Endothelial cell of umbilical vein (primary cell): ENCODE measurements at regions not wholly inside any gene's neighbourhood (a gene's known extent, or its start where the extent isn't known, plus 50 kb on each side); places are given as distances from the start of the nearest gene placed in this dataset.
A peak's percentile ranks its signal among the peaks of the same experiment; 100 is the strongest.

Source experiments
- BruUV-seq: library from RNA; stranded (reverse); fragments of 400-500 nt; replicated peaks from 2 replicates; lab custom pipeline; 2021; lab: Mats Ljungman, UMichigan
- CTCF ChIA-PET: fragments of 300-600, 350-600 bp; sonication (Branson Sonifier 250); formaldehyde crosslinking; loops from one replicate; lab custom pipeline; 2021; ENCODE audit warnings: antibody characterized with exemption, inconsistent platforms; lab: Charles Lee
- POLR2A ChIA-PET: fragments of 300-600, 350-600 bp; sonication (Branson Sonifier 250); formaldehyde crosslinking; loops from one replicate; lab custom pipeline; 2021; ENCODE audit warnings: antibody characterized with exemption, inconsistent platforms; lab: Charles Lee
- DNase-seq: peaks from one replicate; pipeline ENCODE4 v3.0.0-alpha.2; 2011; ENCODE audit warnings: low read depth, low spot score
- FAIRE-seq: peaks from 2 replicates; lab custom pipeline; 2011; peaks lifted over from hg19 to GRCh38; lab: Jason Lieb, UNC
- H2AFZ ChIP-seq: 2 replicates; pipeline ENCODE4 v1.6.0; 2012; ENCODE audit warnings: low read depth, low read length, control low read depth, inconsistent platforms
- H3K27ac ChIP-seq: 2 replicates; pipeline ENCODE4 v1.5.1; 2011; ENCODE audit warnings: low read depth, mild to moderate bottlenecking, control low read depth, low read length, moderate library complexity; ENCODE audit not compliant: insufficient read depth
- H3K27me3 ChIP-seq, 2 experiments: 2 replicates each; pipeline versions ENCODE4 v1.6.0 to v1.6.1; 2011; ENCODE audit warnings: low read length in 2 of 2, mixed read lengths in 1 of 2; ENCODE audit not compliant: control insufficient read depth in 2 of 2, insufficient read depth in 2 of 2
- H3K36me3 ChIP-seq, 2 experiments: 2 replicates in 1 of 2; 3 replicates in 1 of 2; pipeline ENCODE4 v1.5.1; 2011; ENCODE audit warnings: low read length in 2 of 2, mild to moderate bottlenecking in 1 of 2, moderate library complexity in 1 of 2; ENCODE audit not compliant: control insufficient read depth in 2 of 2, insufficient read depth in 2 of 2; ENCODE audit errors: extremely low read depth in 1 of 2
- H3K4me1 ChIP-seq: 3 replicates; pipeline ENCODE4 v1.5.1; 2011; ENCODE audit warnings: mild to moderate bottlenecking, low read length; ENCODE audit not compliant: control insufficient read depth, insufficient read depth; ENCODE audit errors: extremely low read depth
- H3K4me2 ChIP-seq: 2 replicates; pipeline ENCODE4 v1.6.1; 2011; ENCODE audit warnings: low read length, control low read depth, mixed read lengths; ENCODE audit not compliant: insufficient read depth
- H3K4me3 ChIP-seq, 3 experiments: fragments of 200-600 bp in 1 of 3; sonication (generic), shearing (Covaris generic) in 1 of 3; replicated peaks in 1 of 3; 2 replicates each; pipeline ENCODE4 v1.5.1; 2011 to 2016; ENCODE audit warnings: control low read depth in 3 of 3, low read length in 3 of 3, mild to moderate bottlenecking in 2 of 3, inconsistent platforms in 1 of 3, low read depth in 1 of 3, moderate library complexity in 1 of 3; ENCODE audit not compliant: insufficient read depth in 1 of 3
- H3K79me2 ChIP-seq: 2 replicates; pipeline ENCODE4 v1.6.0; 2012; ENCODE audit warnings: low read length, inconsistent platforms; ENCODE audit not compliant: control insufficient read depth, insufficient read depth
- H3K9ac ChIP-seq: replicated peaks from 2 replicates; pipeline ENCODE3; 2011; ENCODE audit warnings: low read length, control low read depth; ENCODE audit not compliant: insufficient read depth; ENCODE audit errors: extremely low read depth
- H3K9me1 ChIP-seq: replicated peaks from 3 replicates; pipeline ENCODE4 v1.6.0; 2011; ENCODE audit warnings: mild to moderate bottlenecking, low read length; ENCODE audit not compliant: control insufficient read depth, insufficient read depth; ENCODE audit errors: extremely low read depth
- H3K9me3 ChIP-seq: replicated peaks from 2 replicates; pipeline ENCODE4 v1.5.1; 2012; ENCODE audit warnings: low read length, inconsistent platforms; ENCODE audit not compliant: control insufficient read depth, insufficient read depth
- H4K20me1 ChIP-seq: replicated peaks from 2 replicates; pipeline ENCODE3; 2011; ENCODE audit warnings: mild to moderate bottlenecking, low read length; ENCODE audit not compliant: control insufficient read depth, insufficient read depth; ENCODE audit errors: extremely low read depth
- EZH2 ChIP-seq: IDR thresholded peaks from 2 replicates; pipeline ENCODE4 v1.6.1; 2012; ENCODE audit warnings: borderline replicate concordance, low read depth, mild to moderate bottlenecking, moderate library complexity, low read length, inconsistent platforms; ENCODE audit not compliant: severe bottlenecking
- FOS ChIP-seq: IDR thresholded peaks from 2 replicates; pipeline ENCODE4 v1.6.1; 2011; ENCODE audit warnings: mild to moderate bottlenecking, low read length, moderate library complexity, borderline replicate concordance; ENCODE audit not compliant: insufficient read depth
- GATA2 ChIP-seq: IDR thresholded peaks from 2 replicates; pipeline ENCODE4 v1.7.0; 2011; ENCODE audit warnings: low read depth, mild to moderate bottlenecking, moderate library complexity, mixed read lengths, low read length; ENCODE audit not compliant: insufficient read length, insufficient read depth
- JUN ChIP-seq: IDR thresholded peaks from 2 replicates; pipeline ENCODE4 v1.6.1; 2011; ENCODE audit warnings: borderline replicate concordance, low read depth; ENCODE audit not compliant: insufficient read length, insufficient read depth
- MYC ChIP-seq: IDR thresholded peaks from one replicate; pipeline ENCODE4 v1.6.1; 2011; ENCODE audit warnings: mild to moderate bottlenecking, low read depth, low read length
- POLR2A ChIP-seq: IDR thresholded peaks from 2 replicates; pipeline ENCODE4 v1.6.1; 2012; ENCODE audit warnings: low read depth, mild to moderate bottlenecking, control low read depth, low read length
- POLR2AphosphoS5 ChIP-seq: IDR thresholded peaks from 2 replicates; pipeline ENCODE4 v1.6.1; 2012; ENCODE audit warnings: low read depth, mild to moderate bottlenecking, control low read depth, low read length, moderate library complexity; ENCODE audit not compliant: insufficient read depth
- dilution Hi-C: fragments of 300-500 bp; cut with MboI; formaldehyde crosslinking; loops from one replicate; pipeline ENCODE4 v1.15.0; 2019; ENCODE audit warnings: low sequenced_read_pairs; ENCODE audit not compliant: extremely low pct_ligation_motif_present
- intact Hi-C: fragments of 100-400 bp; cut with micrococcal nuclease; formaldehyde crosslinking; loops from one replicate; pipeline ENCODE4 v1.10.0; 2022
- TF ChIP-seq, protein P1 (sequence below), 2 donors: IDR thresholded peaks; 1 replicate in 1 of 2; 2 replicates in 1 of 2; pipeline ENCODE4 v1.5.1; 2011; ENCODE audit warnings: low read length in 2 of 2, mild to moderate bottlenecking in 2 of 2, moderate library complexity in 2 of 2, control low read depth in 1 of 2, inconsistent platforms in 1 of 2, low read depth in 1 of 2; ENCODE audit not compliant: insufficient read depth in 1 of 2; ENCODE audit errors: extremely low read depth in 1 of 2
- TF ChIP-seq, protein P2 (sequence below): IDR thresholded peaks from 2 replicates; pipeline ENCODE4 v1.6.1; 2011; ENCODE audit not compliant: insufficient read depth, insufficient read length

DNA sequence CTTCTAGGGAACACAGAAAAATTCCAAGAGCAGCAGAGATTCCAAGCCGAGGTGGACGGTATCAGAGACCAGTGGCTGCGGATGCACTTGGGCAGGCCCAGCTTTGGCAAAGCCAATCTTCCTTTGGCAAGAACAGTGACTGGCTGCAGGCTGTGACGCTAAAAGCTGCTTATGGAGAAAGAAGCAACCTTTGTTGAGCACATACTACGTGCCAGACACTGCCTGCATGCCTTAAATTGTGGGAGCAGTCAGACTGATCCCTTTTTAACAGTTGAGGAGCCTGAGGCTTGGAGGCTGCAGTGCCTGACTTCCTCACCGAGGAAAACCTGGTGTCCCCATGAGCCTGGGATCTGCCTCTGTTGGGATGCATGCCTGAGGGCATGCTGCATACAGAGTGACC, 69.0 kb upstream of the AMZ2 start:
- Histone ChIP-seq H2AFZ (no peak overlapping the region), H3K27me3 (no peaks in the 10 kb centered on the region), H4K20me1 (no peaks in the 10 kb centered on the region), H3K36me3 (no peaks in the 10 kb centered on the region), H3K9me3 (no peaks in the 10 kb centered on the region), H3K9ac (no peak overlapping the region), H3K4me1 (no peaks in the 10 kb centered on the region), H3K4me2 (no peak overlapping the region), H3K4me3 (no peak overlapping the region), H3K27ac (no peak overlapping the region), H3K79me2 (no peaks in the 10 kb centered on the region), H3K9me1 (no peaks in the 10 kb centered on the region)
- no peak for DNase-seq
- dilution Hi-C loops (no loop called here), intact Hi-C loops (no loop called here)
- BruUV-seq, result no TSS peak
- peak; percentile 18 for FAIRE-seq
- POLR2A ChIA-PET, result no interaction called here
- CTCF ChIA-PET, result no interaction called here
- TF ChIP-seq FOS, result no peak
- TF ChIP-seq MYC, result no peak
- TF ChIP-seq, protein P1, sequence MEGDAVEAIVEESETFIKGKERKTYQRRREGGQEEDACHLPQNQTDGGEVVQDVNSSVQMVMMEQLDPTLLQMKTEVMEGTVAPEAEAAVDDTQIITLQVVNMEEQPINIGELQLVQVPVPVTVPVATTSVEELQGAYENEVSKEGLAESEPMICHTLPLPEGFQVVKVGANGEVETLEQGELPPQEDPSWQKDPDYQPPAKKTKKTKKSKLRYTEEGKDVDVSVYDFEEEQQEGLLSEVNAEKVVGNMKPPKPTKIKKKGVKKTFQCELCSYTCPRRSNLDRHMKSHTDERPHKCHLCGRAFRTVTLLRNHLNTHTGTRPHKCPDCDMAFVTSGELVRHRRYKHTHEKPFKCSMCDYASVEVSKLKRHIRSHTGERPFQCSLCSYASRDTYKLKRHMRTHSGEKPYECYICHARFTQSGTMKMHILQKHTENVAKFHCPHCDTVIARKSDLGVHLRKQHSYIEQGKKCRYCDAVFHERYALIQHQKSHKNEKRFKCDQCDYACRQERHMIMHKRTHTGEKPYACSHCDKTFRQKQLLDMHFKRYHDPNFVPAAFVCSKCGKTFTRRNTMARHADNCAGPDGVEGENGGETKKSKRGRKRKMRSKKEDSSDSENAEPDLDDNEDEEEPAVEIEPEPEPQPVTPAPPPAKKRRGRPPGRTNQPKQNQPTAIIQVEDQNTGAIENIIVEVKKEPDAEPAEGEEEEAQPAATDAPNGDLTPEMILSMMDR (IDR thresholded peaks at IDR 0.05; ENCODE audit: extremely low read depth in 1 of 2, insufficient read depth in 1 of 2, low read depth in 1 of 2, low read length in 2 of 2), result no peak
- no peak for TF ChIP-seq POLR2A
- no peak for TF ChIP-seq JUN
- TF ChIP-seq, protein P2, sequence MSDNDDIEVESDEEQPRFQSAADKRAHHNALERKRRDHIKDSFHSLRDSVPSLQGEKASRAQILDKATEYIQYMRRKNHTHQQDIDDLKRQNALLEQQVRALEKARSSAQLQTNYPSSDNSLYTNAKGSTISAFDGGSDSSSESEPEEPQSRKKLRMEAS, result no peak
- no peak for TF ChIP-seq EZH2
- TF ChIP-seq POLR2AphosphoS5, result no peak
- TF ChIP-seq GATA2, result no peak
